ENCODE measurements at regions not wholly inside any gene's neighbourhood (a gene's known extent, or its start where the extent isn't known, plus 50 kb on each side); places are given as distances from the start of the nearest gene placed in this dataset.

DNA sequence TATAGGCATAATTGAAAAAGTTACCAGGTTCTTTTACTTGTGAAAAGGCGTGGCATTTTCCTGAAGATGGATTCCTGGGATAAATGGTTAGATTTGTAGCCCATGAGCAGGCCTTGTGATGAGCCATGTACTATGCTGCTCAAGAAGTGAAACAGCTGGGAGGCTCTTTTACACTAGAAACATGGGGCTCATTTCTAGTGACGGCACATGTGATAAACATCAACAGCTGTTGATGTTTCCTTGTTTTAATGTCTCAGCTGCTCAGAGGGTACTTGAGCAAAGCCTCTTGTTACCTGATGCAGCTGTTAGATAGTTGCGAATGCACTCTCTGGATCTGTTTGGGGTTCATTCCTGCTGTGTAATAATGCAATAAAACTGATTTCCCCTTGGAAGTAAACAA, 396.8 kb downstream of the GUCY1A2 start:
- Histone ChIP-seq H3K4me3 (ENCODE audit: insufficient read depth, low read depth, low read length) (no peak overlapping the region), H3K27me3 (ENCODE audit: control insufficient read depth, insufficient read depth, low read length, poor library complexity, severe bottlenecking) (no peaks in the 10 kb centered on the region), H3K9me3 (ENCODE audit: control insufficient read depth, low read length) (no peaks in the 10 kb centered on the region), H3K27ac (ENCODE audit: insufficient read depth, low read depth, low read length, poor library complexity, severe bottlenecking) (no peak overlapping the region), H3K4me1 (ENCODE audit: control insufficient read depth, insufficient read depth, low read length) (no peaks in the 10 kb centered on the region), H3K36me3 (ENCODE audit: control insufficient read depth, insufficient read depth, low read length) (no peaks in the 10 kb centered on the region)
- WGBS, 2 experiments, result 94 to 95% methylated on average over 3 of the region's 3 CpGs

Data from ectodermal cell (in vitro differentiated cells).